CD4-positive, alpha-beta memory T cell (primary cell): ENCODE measurements at regions not wholly inside any gene's neighbourhood (a gene's known extent, or its start where the extent isn't known, plus 50 kb on each side); places are given as distances from the start of the nearest gene placed in this dataset.

Experiments
- CTCF ChIA-PET: fragments of 350-600 bp; sonication (Branson Sonifier 250); formaldehyde crosslinking; loops from one replicate; lab custom pipeline; 2021; ENCODE audit warnings: inconsistent platforms; ENCODE audit not compliant: partially characterized antibody; lab: Charles Lee
- POLR2A ChIA-PET: fragments of 350-600 bp; sonication (Branson Sonifier 250); formaldehyde crosslinking; loops from one replicate; lab custom pipeline; 2021; ENCODE audit not compliant: partially characterized antibody; lab: Charles Lee
- DNase-seq, 5 donors: peaks; one replicate each; pipeline versions ENCODE4 v3.0.0 to v3.0.0-alpha.2; 2020 to 2022; ENCODE audit warnings: mixed read lengths in 1 of 5
- H3K27ac ChIP-seq: one replicate; pipeline ENCODE4 v1.7.0; 2013; ENCODE audit warnings: low read depth, low read length
- H3K27me3 ChIP-seq: 2 replicates; pipeline ENCODE4 v1.7.0; 2013; ENCODE audit warnings: mild to moderate bottlenecking, low read length, moderate library complexity; ENCODE audit not compliant: insufficient read depth
- H3K36me3 ChIP-seq: 2 replicates; pipeline ENCODE4 v1.7.0; 2013; ENCODE audit warnings: mild to moderate bottlenecking, low read length, moderate library complexity; ENCODE audit not compliant: insufficient read depth
- H3K4me1 ChIP-seq: 2 replicates; pipeline ENCODE4 v1.7.0; 2013; ENCODE audit warnings: mild to moderate bottlenecking, low read length, moderate library complexity; ENCODE audit not compliant: insufficient read depth
- H3K4me3 ChIP-seq, 2 donors: one replicate each; pipeline ENCODE4 v1.7.0; 2013; ENCODE audit warnings: low read length in 2 of 2, mild to moderate bottlenecking in 1 of 2
- H3K9me3 ChIP-seq, 2 donors: one replicate each; pipeline ENCODE4 v1.7.0; 2013; ENCODE audit warnings: low read length in 2 of 2, control low read depth in 1 of 2; ENCODE audit not compliant: control insufficient read depth in 1 of 2
- H3K27ac Mint-ChIP-seq, 7 donors: one replicate each; pipeline ENCODE4 v1.8.0; 2020 to 2021; ENCODE audit warnings: mixed read lengths in 7 of 7, mild to moderate bottlenecking in 6 of 7, inconsistent platforms in 3 of 7, moderate library complexity in 3 of 7
- H3K27me3 Mint-ChIP-seq, 2 donors: one replicate each; pipeline ENCODE4 v1.8.0; 2020 to 2021; ENCODE audit warnings: mixed read lengths in 2 of 2
- H3K36me3 Mint-ChIP-seq, 2 donors: one replicate each; pipeline ENCODE4 v1.8.0; 2020 to 2021; ENCODE audit warnings: mixed read lengths in 2 of 2, inconsistent platforms in 1 of 2, mild to moderate bottlenecking in 1 of 2
- H3K4me1 Mint-ChIP-seq, 4 donors: one replicate each; pipeline ENCODE4 v1.8.0; 2020 to 2021; ENCODE audit warnings: mixed read lengths in 4 of 4, mild to moderate bottlenecking in 1 of 4
- H3K4me3 Mint-ChIP-seq, 8 donors: one replicate each; pipeline ENCODE4 v1.8.0; 2020 to 2021; ENCODE audit warnings: mixed read lengths in 8 of 8, mild to moderate bottlenecking in 7 of 8, moderate library complexity in 6 of 8, inconsistent platforms in 3 of 8
- H3K9me3 Mint-ChIP-seq, 8 donors: one replicate each; pipeline ENCODE4 v1.8.0; 2020 to 2021; ENCODE audit warnings: mixed read lengths in 8 of 8, mild to moderate bottlenecking in 5 of 8, inconsistent platforms in 3 of 8, moderate library complexity in 1 of 8
- intact Hi-C: fragments of 100-400 bp; cut with micrococcal nuclease; formaldehyde crosslinking; loops from one replicate; pipeline ENCODE4 v1.15.1; 2023

- Histone ChIP-seq H3K4me3 (no peak overlapping the region), H3K27ac (no peak overlapping the region), H3K4me1 (no peaks in the 10 kb centered on the region), H3K36me3 (no peaks in the 10 kb centered on the region), H3K9me3 (no peaks in the 10 kb centered on the region), H3K27me3 (no peaks in the 10 kb centered on the region)
- Mint-ChIP-seq H3K27me3 (no peaks in the 10 kb centered on the region), H3K4me1 (no peaks in the 10 kb centered on the region), H3K9me3 (peaks cover 0 to 7% (median 0%) of the 10 kb centered on the region in 8 donors), H3K4me3 (no peak overlapping the region), H3K27ac (no peak overlapping the region), H3K36me3 (no peaks in the 10 kb centered on the region)
- POLR2A ChIA-PET = no interaction called here
- intact Hi-C loops = no loop called here
- no peak for DNase-seq
- CTCF ChIA-PET = no interaction called here
Observed at GRCh38 chr15:35320158-35320780, 225.7 kb downstream of the DPH6 start.

- no peak for DNase-seq
- Mint-ChIP-seq H3K4me3 (no peak overlapping the region), H3K9me3 (peaks cover 0 to 7% (median 3%) of the 10 kb centered on the region in 8 donors), H3K4me1 (no peaks in the 10 kb centered on the region), H3K27me3 (no peaks in the 10 kb centered on the region), H3K36me3 (peaks cover 0 to 4% of the 10 kb centered on the region in 2 donors), H3K27ac (no peak overlapping the region)
- intact Hi-C loops = no loop called here
- POLR2A ChIA-PET = no interaction called here
- Histone ChIP-seq H3K36me3 (no peaks in the 10 kb centered on the region), H3K27me3 (no peaks in the 10 kb centered on the region), H3K27ac (no peak overlapping the region), H3K4me1 (no peaks in the 10 kb centered on the region), H3K4me3 (no peak overlapping the region), H3K9me3 (no peaks in the 10 kb centered on the region)
- CTCF ChIA-PET = no interaction called here
Observed at GRCh38 chr15:35319354-35319753, 226.6 kb downstream of the DPH6 start.

- no peaks in the 10 kb centered on the region for H3K27me3 ChIP-seq
- Mint-ChIP-seq H3K4me3 (no peak overlapping the region), H3K36me3 (peaks cover 0 to 6% of the 10 kb centered on the region in 2 donors), H3K4me1 (no peaks in the 10 kb centered on the region), H3K9me3 (peaks cover 0 to 8% (median 4%) of the 10 kb centered on the region in 8 donors), H3K27ac (peak overlapping the region in 1 of 7 donors; percentile 65), H3K27me3 (no peaks in the 10 kb centered on the region)
- CTCF ChIA-PET = no interaction called here
- no peaks in the 10 kb centered on the region for H3K4me1 ChIP-seq
- POLR2A ChIA-PET = no interaction called here
- intact Hi-C loops = no loop called here
- H3K4me3 ChIP-seq = no peak overlapping the region
- H3K9me3 ChIP-seq = no peaks in the 10 kb centered on the region
- H3K27ac ChIP-seq = no peak overlapping the region
- DNase-seq = no peak
- H3K36me3 ChIP-seq = no peaks in the 10 kb centered on the region
Observed at GRCh38 chr15:35317217-35317616, 228.7 kb downstream of the DPH6 start.

- no peaks in the 10 kb centered on the region for H3K27me3 Mint-ChIP-seq
- peaks cover 0 to 8% (median 4%) of the 10 kb centered on the region in 8 donors for H3K9me3 Mint-ChIP-seq
Observed at GRCh38 chr15:35312344-35312743, 227.2 kb upstream of the NANOGP8 start.

GRCh38 chr15:35311615-35312014, 226.5 kb upstream of the NANOGP8 start:
- no peaks in the 10 kb centered on the region for H3K4me1 ChIP-seq
- Mint-ChIP-seq H3K4me1 (no peaks in the 10 kb centered on the region), H3K36me3 (peaks cover 0 to 6% of the 10 kb centered on the region in 2 donors), H3K27ac (no peak overlapping the region), H3K4me3 (no peak overlapping the region), H3K9me3 (peaks cover 0 to 8% (median 4%) of the 10 kb centered on the region in 8 donors), H3K27me3 (no peaks in the 10 kb centered on the region)
- H3K36me3 ChIP-seq = no peaks in the 10 kb centered on the region
- no peak overlapping the region for H3K27ac ChIP-seq
- CTCF ChIA-PET = no interaction called here
- H3K27me3 ChIP-seq = no peaks in the 10 kb centered on the region
- no peak for DNase-seq
- intact Hi-C loops = no loop called here
- POLR2A ChIA-PET = no interaction called here
- H3K4me3 ChIP-seq = no peak overlapping the region
- no peaks in the 10 kb centered on the region for H3K9me3 ChIP-seq

More at GRCh38 chr15:35312344-35312743, 227.2 kb upstream of the NANOGP8 start:
- no peak overlapping the region for H3K27ac ChIP-seq
- no peaks in the 10 kb centered on the region for H3K9me3 ChIP-seq
- Mint-ChIP-seq H3K4me3 (no peak overlapping the region), H3K4me1 (no peaks in the 10 kb centered on the region), H3K36me3 (peaks cover 0 to 6% of the 10 kb centered on the region in 2 donors), H3K27ac (no peak overlapping the region)
- no peak for DNase-seq
- H3K4me3 ChIP-seq = no peak overlapping the region
- no peaks in the 10 kb centered on the region for H3K4me1 ChIP-seq
- intact Hi-C loops = no loop called here
- CTCF ChIA-PET = no interaction called here
- POLR2A ChIA-PET = no interaction called here
- no peaks in the 10 kb centered on the region for H3K36me3 ChIP-seq
- no peaks in the 10 kb centered on the region for H3K27me3 ChIP-seq

- H3K4me1 ChIP-seq = no peaks in the 10 kb centered on the region
- H3K9me3 ChIP-seq = no peaks in the 10 kb centered on the region
- ChIA-PET POLR2A (no interaction called here), CTCF (no interaction called here)
- no peak overlapping the region for H3K27ac ChIP-seq
- intact Hi-C loops = no loop called here
- H3K9me3 Mint-ChIP-seq = peaks cover 0 to 3% (median 0%) of the 10 kb centered on the region in 8 donors
- no peaks in the 10 kb centered on the region for H3K36me3 ChIP-seq
- no peak for DNase-seq
- no peaks in the 10 kb centered on the region for H3K4me1 Mint-ChIP-seq
- peaks cover 0 to 6% of the 10 kb centered on the region in 2 donors for H3K36me3 Mint-ChIP-seq
- H3K4me3 Mint-ChIP-seq = no peak overlapping the region
- no peak overlapping the region for H3K4me3 ChIP-seq
- H3K27ac Mint-ChIP-seq = no peak overlapping the region
- no peaks in the 10 kb centered on the region for H3K27me3 ChIP-seq
- no peaks in the 10 kb centered on the region for H3K27me3 Mint-ChIP-seq
Observed at GRCh38 chr15:35309886-35310285, 224.8 kb upstream of the NANOGP8 start.

- Mint-ChIP-seq H3K4me1 (no peaks in the 10 kb centered on the region), H3K27ac (no peak overlapping the region), H3K4me3 (no peak overlapping the region), H3K9me3 (peaks cover 0 to 3% (median 0%) of the 10 kb centered on the region in 8 donors), H3K36me3 (no peaks in the 10 kb centered on the region), H3K27me3 (no peaks in the 10 kb centered on the region)
- intact Hi-C loops = no loop called here
- no peaks in the 10 kb centered on the region for H3K9me3 ChIP-seq
- H3K27me3 ChIP-seq = no peaks in the 10 kb centered on the region
- H3K27ac ChIP-seq = no peak overlapping the region
- ChIA-PET CTCF (no interaction called here), POLR2A (no interaction called here)
- H3K36me3 ChIP-seq = no peaks in the 10 kb centered on the region
- no peak for DNase-seq
- no peaks in the 10 kb centered on the region for H3K4me1 ChIP-seq
- no peak overlapping the region for H3K4me3 ChIP-seq
Observed at GRCh38 chr15:35308802-35309201, 223.7 kb upstream of the NANOGP8 start.
